ENCODE measurements at regions not wholly inside any gene's neighbourhood (a gene's known extent, or its start where the extent isn't known, plus 50 kb on each side); places are given as distances from the start of the nearest gene placed in this dataset.

GRCh38 chr13:59176775-59177174, 987.0 kb downstream of the DIAPH3 start:
- no peak for DNase-seq

GRCh38 chr13:59178344-59178743, 985.4 kb downstream of the DIAPH3 start:
- no peak for DNase-seq

- no peak for DNase-seq
Measured at GRCh38 chr13:59182241-59182640, 981.5 kb downstream of the DIAPH3 start.

- no peak for DNase-seq
Measured at GRCh38 chr13:59197397-59197796, 966.3 kb downstream of the DIAPH3 start.

- DNase-seq = no peak
Measured at GRCh38 chr13:59201841-59202240, 961.9 kb downstream of the DIAPH3 start.

GRCh38 chr13:59203855-59204254, 959.9 kb downstream of the DIAPH3 start:
- DNase-seq = no peak

- no peak for DNase-seq
Measured at GRCh38 chr13:59205501-59205900, 958.2 kb downstream of the DIAPH3 start.

GRCh38 chr13:59208405-59209195, 955.1 kb downstream of the DIAPH3 start:
- DNase-seq = no peak

GRCh38 chr13:59210543-59210942, 953.2 kb downstream of the DIAPH3 start:
- DNase-seq = no peak

- DNase-seq = no peak
Measured at GRCh38 chr13:59211606-59212005, 952.1 kb downstream of the DIAPH3 start.

GRCh38 chr13:59229401-59229800, 934.3 kb downstream of the DIAPH3 start:
- no peak for DNase-seq

- DNase-seq = no peak
Measured at GRCh38 chr13:59229861-59230260, 933.9 kb downstream of the DIAPH3 start.

GRCh38 chr13:59230484-59231264, 933.1 kb downstream of the DIAPH3 start:
- DNase-seq = no peak

GRCh38 chr13:59236309-59236919, 927.3 kb downstream of the DIAPH3 start:
- no peak for DNase-seq

- no peak for DNase-seq
Measured at GRCh38 chr13:59236944-59237343, 926.8 kb downstream of the DIAPH3 start.

- no peak for DNase-seq
Measured at GRCh38 chr13:59247171-59247570, 916.6 kb downstream of the DIAPH3 start.

- DNase-seq = no peak
Measured at GRCh38 chr13:59250336-59251189, 913.2 kb downstream of the DIAPH3 start.

GRCh38 chr13:59259165-59260000, 904.3 kb downstream of the DIAPH3 start:
- no peak for DNase-seq

GRCh38 chr13:59261928-59262488, 901.7 kb downstream of the DIAPH3 start:
- DNase-seq = no peak

- no peak for DNase-seq
Measured at GRCh38 chr13:59263531-59263930, 900.2 kb downstream of the DIAPH3 start.

- no peak for DNase-seq
Measured at GRCh38 chr13:59266478-59267063, 897.2 kb downstream of the DIAPH3 start.
